MV-4-11 (cell line): ENCODE measurements at regions not wholly inside any gene's neighbourhood (a gene's known extent, or its start where the extent isn't known, plus 50 kb on each side); places are given as distances from the start of the nearest gene placed in this dataset.

Experiments used
- DNase-seq: peaks from one replicate; lab custom pipeline; 2025; lab: John Stamatoyannopoulos, UW

GRCh38 chr12:19954163-19954562 is 414.2 kb upstream of the PDE3A start:
- DNase-seq, result no peak

GRCh38 chr12:19957308-19958125 is 410.8 kb upstream of the PDE3A start:
- DNase-seq, result no peak

GRCh38 chr12:19958389-19958788 is 409.9 kb upstream of the PDE3A start:
- DNase-seq, result no peak

- DNase-seq, result no peak
These were observed 409.0 kb upstream of the PDE3A start for GRCh38 chr12:19959353-19959752.

- no peak for DNase-seq
These were observed 407.8 kb upstream of the PDE3A start for GRCh38 chr12:19960527-19960926.

- no peak for DNase-seq
These were observed 406.1 kb upstream of the PDE3A start for GRCh38 chr12:19962192-19962591.

GRCh38 chr12:19963972-19964371 is 404.4 kb upstream of the PDE3A start:
- DNase-seq, result no peak

- no peak for DNase-seq
These were observed 403.8 kb upstream of the PDE3A start for GRCh38 chr12:19964549-19964948.

- DNase-seq, result no peak
These were observed 402.9 kb upstream of the PDE3A start for GRCh38 chr12:19965196-19966038.

GRCh38 chr12:19967001-19967400 is 401.3 kb upstream of the PDE3A start:
- DNase-seq, result no peak

GRCh38 chr12:19967431-19967830 is 400.9 kb upstream of the PDE3A start:
- peak; percentile 81 for DNase-seq

GRCh38 chr12:19970116-19970515 is 398.2 kb upstream of the PDE3A start:
- no peak for DNase-seq

GRCh38 chr12:19970821-19971220 is 397.5 kb upstream of the PDE3A start:
- no peak for DNase-seq

- no peak for DNase-seq
These were observed 396.7 kb upstream of the PDE3A start for GRCh38 chr12:19971361-19972280.

- DNase-seq, result peak; percentile 39
These were observed 395.7 kb upstream of the PDE3A start for GRCh38 chr12:19972325-19973288.

GRCh38 chr12:19978193-19978592 is 390.1 kb upstream of the PDE3A start:
- DNase-seq, result no peak

GRCh38 chr12:19979584-19979983 is 388.8 kb upstream of the PDE3A start:
- no peak for DNase-seq

- no peak for DNase-seq
These were observed 386.4 kb upstream of the PDE3A start for GRCh38 chr12:19981944-19982343.

- DNase-seq, result no peak
These were observed 380.3 kb upstream of the PDE3A start for GRCh38 chr12:19988001-19988400.

- no peak for DNase-seq
These were observed 379.9 kb upstream of the PDE3A start for GRCh38 chr12:19988459-19988873.

GRCh38 chr12:19988948-19989347 is 379.4 kb upstream of the PDE3A start:
- no peak for DNase-seq
